HL-60 (cell line): ENCODE measurements at regions not wholly inside any gene's neighbourhood (a gene's known extent, or its start where the extent isn't known, plus 50 kb on each side); places are given as distances from the start of the nearest gene placed in this dataset.

Experiments
- GABPA ChIP-seq: IDR thresholded peaks from 2 replicates; pipeline ENCODE4 v1.6.1; 2012; ENCODE audit warnings: low read depth
- POLR2AphosphoS5 ChIP-seq: IDR thresholded peaks from 2 replicates; pipeline ENCODE4 v1.6.1; 2012; ENCODE audit warnings: low read depth
- SPI1 ChIP-seq: IDR thresholded peaks from 2 replicates; pipeline ENCODE4 v1.6.1; 2012; ENCODE audit warnings: low read depth, mild to moderate bottlenecking, borderline replicate concordance
- TF ChIP-seq, protein P1 (sequence below): IDR thresholded peaks from one replicate; pipeline ENCODE4 v1.5.1; 2011; ENCODE audit warnings: low read length, control low read depth, inconsistent platforms; ENCODE audit not compliant: insufficient read depth

- TF ChIP-seq GABPA, result no peak
- TF ChIP-seq, protein P1, sequence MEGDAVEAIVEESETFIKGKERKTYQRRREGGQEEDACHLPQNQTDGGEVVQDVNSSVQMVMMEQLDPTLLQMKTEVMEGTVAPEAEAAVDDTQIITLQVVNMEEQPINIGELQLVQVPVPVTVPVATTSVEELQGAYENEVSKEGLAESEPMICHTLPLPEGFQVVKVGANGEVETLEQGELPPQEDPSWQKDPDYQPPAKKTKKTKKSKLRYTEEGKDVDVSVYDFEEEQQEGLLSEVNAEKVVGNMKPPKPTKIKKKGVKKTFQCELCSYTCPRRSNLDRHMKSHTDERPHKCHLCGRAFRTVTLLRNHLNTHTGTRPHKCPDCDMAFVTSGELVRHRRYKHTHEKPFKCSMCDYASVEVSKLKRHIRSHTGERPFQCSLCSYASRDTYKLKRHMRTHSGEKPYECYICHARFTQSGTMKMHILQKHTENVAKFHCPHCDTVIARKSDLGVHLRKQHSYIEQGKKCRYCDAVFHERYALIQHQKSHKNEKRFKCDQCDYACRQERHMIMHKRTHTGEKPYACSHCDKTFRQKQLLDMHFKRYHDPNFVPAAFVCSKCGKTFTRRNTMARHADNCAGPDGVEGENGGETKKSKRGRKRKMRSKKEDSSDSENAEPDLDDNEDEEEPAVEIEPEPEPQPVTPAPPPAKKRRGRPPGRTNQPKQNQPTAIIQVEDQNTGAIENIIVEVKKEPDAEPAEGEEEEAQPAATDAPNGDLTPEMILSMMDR, result no peak
- TF ChIP-seq POLR2AphosphoS5, result no peak
- no peak for TF ChIP-seq SPI1
Measured at GRCh38 chr9:65444943-65445342, 159.9 kb upstream of the FOXD4L5 start.
